GM23248 (cell line): ENCODE measurements at regions not wholly inside any gene's neighbourhood (a gene's known extent, or its start where the extent isn't known, plus 50 kb on each side); places are given as distances from the start of the nearest gene placed in this dataset.

Experiments used
- EZH2 ChIP-seq: fragments of 200-600 bp; sonication (generic); IDR thresholded peaks from 2 replicates; pipeline ENCODE4 v1.6.1; 2018; ENCODE audit warnings: antibody characterized with exemption, mild to moderate bottlenecking; ENCODE audit not compliant: insufficient read depth, poor library complexity, severe bottlenecking
- EZH2phosphoT487 ChIP-seq: fragments of 200-600 bp; sonication (generic); IDR thresholded peaks from 2 replicates; pipeline ENCODE4 v1.6.1; 2018; ENCODE audit warnings: antibody characterized with exemption, moderate library complexity, mild to moderate bottlenecking, low read depth; ENCODE audit not compliant: insufficient read depth

DNA sequence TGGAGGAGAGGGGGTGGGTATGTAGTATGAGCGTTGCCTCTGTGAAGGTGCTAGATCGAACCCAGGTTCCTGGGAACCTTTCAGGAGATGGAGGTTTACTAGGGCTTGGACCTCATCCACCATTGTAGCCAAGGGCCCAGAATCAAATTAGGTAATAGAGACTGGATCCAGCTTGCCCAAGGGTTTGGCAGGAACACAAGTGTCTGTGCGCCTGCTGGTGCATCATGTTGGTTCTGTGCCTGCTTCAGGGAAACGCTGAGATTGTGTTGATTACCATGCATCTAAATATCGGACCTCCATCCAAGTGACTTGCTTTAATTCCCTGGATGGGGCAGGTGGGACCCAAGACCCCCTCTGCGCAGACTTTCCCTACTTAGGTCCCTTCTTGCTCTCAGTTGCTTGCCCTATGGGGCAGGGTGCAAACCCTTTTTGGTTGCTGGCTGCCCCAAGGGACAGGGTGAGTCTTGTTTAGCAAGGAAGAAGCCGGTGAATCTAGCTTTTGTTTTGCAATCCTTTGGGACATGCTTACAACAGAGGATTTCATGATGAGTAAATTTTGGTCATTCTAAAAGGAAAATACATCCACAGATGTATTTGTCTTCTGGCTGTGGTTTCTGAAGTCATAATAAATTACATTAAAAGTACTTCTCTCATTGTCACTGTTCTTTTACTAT, 189.8 kb upstream of the PRICKLE1 start:
- TF ChIP-seq EZH2, result no peak
- TF ChIP-seq EZH2phosphoT487, result no peak
